Smooth muscle cell (in vitro differentiated cells): ENCODE measurements at regions not wholly inside any gene's neighbourhood (a gene's known extent, or its start where the extent isn't known, plus 50 kb on each side); places are given as distances from the start of the nearest gene placed in this dataset.

Experiments
- DNase-seq: peaks from one replicate; lab custom pipeline; 2025; ENCODE audit not compliant: unreplicated experiment; lab: John Stamatoyannopoulos, UW
- H2AFZ ChIP-seq: fragments of 200-600 bp; sonication (generic); 2 replicates; pipeline ENCODE4 v1.6.0; 2016; ENCODE audit warnings: antibody characterized with exemption, low read depth, mild to moderate bottlenecking
- H3F3A ChIP-seq: fragments of 200-600 bp; sonication (generic); 2 replicates; pipeline ENCODE4 v1.6.0; 2017; ENCODE audit warnings: antibody characterized with exemption, low read depth
- H3K27ac ChIP-seq: fragments of 200-600 bp; sonication (generic); 2 replicates; pipeline ENCODE4 v1.5.1; 2016; ENCODE audit warnings: low read depth, mild to moderate bottlenecking
- H3K27me3 ChIP-seq: fragments of 200-600 bp; sonication (generic); 2 replicates; pipeline ENCODE4 v1.6.1; 2016; ENCODE audit warnings: low read depth, mild to moderate bottlenecking
- H3K36me3 ChIP-seq: fragments of 200-600 bp; sonication (generic); 2 replicates; pipeline ENCODE4 v1.5.1; 2016; ENCODE audit warnings: low read depth
- H3K4me1 ChIP-seq: fragments of 200-600 bp; sonication (generic); 2 replicates; pipeline ENCODE4 v1.5.1; 2016; ENCODE audit warnings: low read depth
- H3K4me2 ChIP-seq: fragments of 200-600 bp; sonication (generic); 2 replicates; pipeline ENCODE4 v1.6.0; 2016; ENCODE audit warnings: mild to moderate bottlenecking
- H3K4me3 ChIP-seq: fragments of 200-600 bp; sonication (generic); 2 replicates; pipeline ENCODE4 v1.5.1; 2016; ENCODE audit warnings: mild to moderate bottlenecking
- H3K79me2 ChIP-seq: fragments of 200-600 bp; sonication (generic); 2 replicates; pipeline ENCODE4 v1.6.0; 2016; ENCODE audit warnings: low read depth, mild to moderate bottlenecking
- H3K9ac ChIP-seq: fragments of 200-600 bp; sonication (generic); 2 replicates; pipeline ENCODE4 v1.6.0; 2016; ENCODE audit warnings: low read depth
- H3K9me3 ChIP-seq: fragments of 200-600 bp; sonication (generic); replicated peaks from 2 replicates; pipeline ENCODE4 v1.5.1; 2016; ENCODE audit warnings: low read depth
- H4K20me1 ChIP-seq: fragments of 200-600 bp; sonication (generic); 2 replicates; pipeline ENCODE4 v1.6.0; 2016; ENCODE audit warnings: low read depth
- WGBS: methylation state at CpG from one replicate; pipeline ENCODE4 v1.1.7; 2016; ENCODE audit warnings: low lambda C conversion rate; 5-methylcytosine and 5-hydroxymethylcytosine counted together
- TF ChIP-seq, protein P1 (sequence below): fragments of 200-600 bp; sonication (generic); IDR thresholded peaks from 2 replicates; pipeline ENCODE4 v1.5.1; 2017; ENCODE audit warnings: borderline replicate concordance, mild to moderate bottlenecking, antibody characterized with exemption; ENCODE audit not compliant: insufficient read depth, poor library complexity, severe bottlenecking

DNA sequence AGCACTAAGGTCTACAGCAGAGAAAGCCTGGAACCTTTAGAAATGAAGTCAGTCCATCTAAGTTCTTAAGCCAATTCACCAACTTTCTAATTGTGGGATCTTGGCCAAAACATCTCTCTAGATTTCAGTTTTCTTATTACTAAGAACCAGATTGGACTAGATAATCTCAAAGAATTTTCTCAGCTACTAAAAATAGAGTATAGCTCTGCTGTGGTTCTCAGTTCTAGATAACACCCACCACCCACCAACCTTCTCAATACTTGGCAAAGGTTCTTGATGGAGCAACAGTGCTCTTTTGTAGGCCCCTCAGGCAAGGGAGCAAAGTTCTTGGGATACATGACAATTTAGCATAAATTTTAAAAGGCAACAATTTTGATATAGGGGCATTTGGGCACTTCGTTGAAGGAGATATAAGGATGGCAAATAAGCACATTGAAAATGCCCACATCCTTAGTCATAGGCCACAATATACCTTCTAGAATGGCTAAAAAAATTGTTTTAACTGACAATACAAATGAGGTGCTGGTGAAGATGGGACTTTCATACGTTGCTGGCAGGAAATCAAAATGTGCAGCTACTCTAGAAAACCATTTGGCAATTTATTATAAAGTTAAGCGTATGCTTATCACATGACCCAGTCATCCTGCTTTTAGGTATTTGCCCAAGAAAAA, 74.4 kb upstream of the TMEM132E start:
- Histone ChIP-seq H4K20me1 (no peaks in the 10 kb centered on the region), H3F3A (no peaks in the 10 kb centered on the region), H3K79me2 (no peaks in the 10 kb centered on the region), H3K4me1 (no peaks in the 10 kb centered on the region), H3K4me3 (no peak overlapping the region), H3K9ac (no peak overlapping the region), H2AFZ (no peak overlapping the region), H3K27me3 (peaks cover 51% of the 10 kb centered on the region), H3K36me3 (no peaks in the 10 kb centered on the region), H3K27ac (no peak overlapping the region), H3K4me2 (no peak overlapping the region), H3K9me3 (no peaks in the 10 kb centered on the region)
- WGBS, result 70% methylated on average over 3 of the region's 3 CpGs
- DNase-seq, result no peak
- TF ChIP-seq, protein P1, sequence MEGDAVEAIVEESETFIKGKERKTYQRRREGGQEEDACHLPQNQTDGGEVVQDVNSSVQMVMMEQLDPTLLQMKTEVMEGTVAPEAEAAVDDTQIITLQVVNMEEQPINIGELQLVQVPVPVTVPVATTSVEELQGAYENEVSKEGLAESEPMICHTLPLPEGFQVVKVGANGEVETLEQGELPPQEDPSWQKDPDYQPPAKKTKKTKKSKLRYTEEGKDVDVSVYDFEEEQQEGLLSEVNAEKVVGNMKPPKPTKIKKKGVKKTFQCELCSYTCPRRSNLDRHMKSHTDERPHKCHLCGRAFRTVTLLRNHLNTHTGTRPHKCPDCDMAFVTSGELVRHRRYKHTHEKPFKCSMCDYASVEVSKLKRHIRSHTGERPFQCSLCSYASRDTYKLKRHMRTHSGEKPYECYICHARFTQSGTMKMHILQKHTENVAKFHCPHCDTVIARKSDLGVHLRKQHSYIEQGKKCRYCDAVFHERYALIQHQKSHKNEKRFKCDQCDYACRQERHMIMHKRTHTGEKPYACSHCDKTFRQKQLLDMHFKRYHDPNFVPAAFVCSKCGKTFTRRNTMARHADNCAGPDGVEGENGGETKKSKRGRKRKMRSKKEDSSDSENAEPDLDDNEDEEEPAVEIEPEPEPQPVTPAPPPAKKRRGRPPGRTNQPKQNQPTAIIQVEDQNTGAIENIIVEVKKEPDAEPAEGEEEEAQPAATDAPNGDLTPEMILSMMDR, result no peak

DNA sequence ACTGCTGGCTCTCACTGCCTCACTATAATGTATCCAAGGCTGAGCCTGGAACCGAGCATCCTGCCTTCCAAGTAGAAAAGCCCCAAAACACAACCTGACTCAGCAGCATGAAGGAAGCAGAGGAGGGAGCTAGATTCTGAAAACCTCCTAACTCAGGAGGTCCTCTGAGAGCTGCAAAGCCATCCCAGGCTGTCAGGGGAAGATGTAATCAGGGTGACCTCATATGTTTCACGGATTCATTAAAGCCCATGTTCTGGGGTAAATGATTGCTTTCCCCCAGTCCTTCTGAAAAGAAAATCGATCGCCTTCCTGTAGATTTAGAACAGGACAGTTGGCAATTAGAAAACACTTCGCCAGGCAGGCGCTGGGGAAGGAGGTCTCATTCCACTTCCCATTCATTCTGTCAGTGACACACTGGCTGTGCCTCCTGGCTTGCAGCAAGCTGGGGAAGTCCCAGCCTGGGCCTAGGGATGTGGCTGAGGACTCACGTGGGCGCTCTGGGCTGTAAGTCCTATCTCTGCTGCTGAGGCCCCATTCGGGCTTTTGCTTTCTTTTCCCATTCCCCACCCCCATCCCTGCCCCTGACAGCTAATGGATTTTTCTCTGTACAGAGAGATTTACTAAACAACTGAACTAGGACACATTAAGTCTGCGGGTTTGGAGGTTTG, 75.7 kb upstream of the TMEM132E start:
- WGBS, result 54% methylated on average over 10 of the region's 10 CpGs
- peak; percentile 25 for DNase-seq
- TF ChIP-seq, protein P1, result no peak
- H3K9ac ChIP-seq, result no peak overlapping the region
- H3K4me2 ChIP-seq, result peak overlapping the region; percentile 34
- no peaks in the 10 kb centered on the region for H3K36me3 ChIP-seq
- H3K27ac ChIP-seq, result peak overlapping the region; percentile 32
- H3K4me1 ChIP-seq, result no peaks in the 10 kb centered on the region
- H3K9me3 ChIP-seq, result no peaks in the 10 kb centered on the region
- no peaks in the 10 kb centered on the region for H3F3A ChIP-seq
- H3K79me2 ChIP-seq, result no peaks in the 10 kb centered on the region
- H4K20me1 ChIP-seq, result no peaks in the 10 kb centered on the region
- peaks cover 39% of the 10 kb centered on the region for H3K27me3 ChIP-seq
- H2AFZ ChIP-seq, result no peak overlapping the region
- no peak overlapping the region for H3K4me3 ChIP-seq

DNA sequence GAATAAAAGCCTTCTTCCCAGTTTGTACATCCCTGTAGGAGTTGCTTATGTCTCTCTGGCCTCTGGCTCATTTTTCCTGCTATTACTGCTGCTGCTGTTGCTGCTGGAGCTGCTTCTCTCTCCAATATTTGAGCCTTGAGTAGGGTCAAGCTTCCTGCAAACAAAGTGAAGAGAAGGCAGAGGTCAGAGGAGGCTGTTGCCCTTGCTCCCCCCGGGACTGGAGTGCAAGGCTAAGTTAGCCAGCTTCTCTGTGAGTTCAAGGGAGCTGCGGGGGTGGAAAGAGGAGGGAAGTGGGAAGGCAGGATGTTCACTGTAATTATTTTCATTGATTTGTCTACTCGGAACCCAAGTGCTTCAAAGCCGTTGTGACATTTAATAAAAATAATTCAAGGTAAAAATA, 77.0 kb upstream of the TMEM132E start:
- no peak for DNase-seq
- 70% methylated on average over 4 of the region's 4 CpGs for WGBS
- no peak overlapping the region for H2AFZ ChIP-seq
- no peaks in the 10 kb centered on the region for H3F3A ChIP-seq
- H3K27ac ChIP-seq, result no peak overlapping the region
- H3K4me3 ChIP-seq, result no peak overlapping the region
- H4K20me1 ChIP-seq, result no peaks in the 10 kb centered on the region
- no peaks in the 10 kb centered on the region for H3K9me3 ChIP-seq
- TF ChIP-seq, protein P1, result no peak
- H3K4me1 ChIP-seq, result no peaks in the 10 kb centered on the region
- no peak overlapping the region for H3K9ac ChIP-seq
- H3K4me2 ChIP-seq, result no peak overlapping the region
- no peaks in the 10 kb centered on the region for H3K36me3 ChIP-seq
- H3K79me2 ChIP-seq, result no peaks in the 10 kb centered on the region
- H3K27me3 ChIP-seq, result peaks cover 28% of the 10 kb centered on the region
